D721Med (cell line): ENCODE measurements at regions not wholly inside any gene's neighbourhood (a gene's known extent, or its start where the extent isn't known, plus 50 kb on each side); places are given as distances from the start of the nearest gene placed in this dataset.

Source experiments
- DNase-seq: peaks from one replicate; pipeline ENCODE4 v3.0.0; 2011; ENCODE audit warnings: low spot score; ENCODE audit not compliant: insufficient read length
- FAIRE-seq: peaks from 2 replicates; lab custom pipeline; 2011; peaks lifted over from hg19 to GRCh38; lab: Jason Lieb, UNC
- TF ChIP-seq, protein P1 (sequence below): IDR thresholded peaks from 2 replicates; pipeline ENCODE4 v1.5.1; 2012; ENCODE audit warnings: mild to moderate bottlenecking, control low read depth; ENCODE audit not compliant: insufficient read depth; ENCODE audit errors: missing control alignments

DNA sequence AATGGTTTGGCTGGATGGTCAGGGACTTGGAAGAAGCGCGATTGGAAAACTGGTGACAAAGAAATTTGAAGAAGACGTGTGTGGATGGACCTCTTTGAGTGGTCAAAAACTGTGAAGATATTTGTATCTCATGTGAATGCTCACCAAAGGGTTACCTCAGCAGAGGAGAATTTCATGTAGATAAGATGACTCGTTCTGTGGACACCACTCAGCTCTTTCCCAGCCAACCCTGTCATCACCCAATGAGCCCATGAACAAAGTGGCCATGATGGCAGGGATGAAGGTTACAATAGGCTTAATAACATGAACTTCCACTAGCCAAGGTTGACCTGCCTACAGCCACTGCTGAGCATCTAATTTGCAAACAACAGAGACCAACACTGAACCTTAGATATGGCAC, 248.3 kb downstream of the KCNE4 start:
- TF ChIP-seq, protein P1, sequence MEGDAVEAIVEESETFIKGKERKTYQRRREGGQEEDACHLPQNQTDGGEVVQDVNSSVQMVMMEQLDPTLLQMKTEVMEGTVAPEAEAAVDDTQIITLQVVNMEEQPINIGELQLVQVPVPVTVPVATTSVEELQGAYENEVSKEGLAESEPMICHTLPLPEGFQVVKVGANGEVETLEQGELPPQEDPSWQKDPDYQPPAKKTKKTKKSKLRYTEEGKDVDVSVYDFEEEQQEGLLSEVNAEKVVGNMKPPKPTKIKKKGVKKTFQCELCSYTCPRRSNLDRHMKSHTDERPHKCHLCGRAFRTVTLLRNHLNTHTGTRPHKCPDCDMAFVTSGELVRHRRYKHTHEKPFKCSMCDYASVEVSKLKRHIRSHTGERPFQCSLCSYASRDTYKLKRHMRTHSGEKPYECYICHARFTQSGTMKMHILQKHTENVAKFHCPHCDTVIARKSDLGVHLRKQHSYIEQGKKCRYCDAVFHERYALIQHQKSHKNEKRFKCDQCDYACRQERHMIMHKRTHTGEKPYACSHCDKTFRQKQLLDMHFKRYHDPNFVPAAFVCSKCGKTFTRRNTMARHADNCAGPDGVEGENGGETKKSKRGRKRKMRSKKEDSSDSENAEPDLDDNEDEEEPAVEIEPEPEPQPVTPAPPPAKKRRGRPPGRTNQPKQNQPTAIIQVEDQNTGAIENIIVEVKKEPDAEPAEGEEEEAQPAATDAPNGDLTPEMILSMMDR = no peak
- DNase-seq (no peak), FAIRE-seq (no peak)

DNA sequence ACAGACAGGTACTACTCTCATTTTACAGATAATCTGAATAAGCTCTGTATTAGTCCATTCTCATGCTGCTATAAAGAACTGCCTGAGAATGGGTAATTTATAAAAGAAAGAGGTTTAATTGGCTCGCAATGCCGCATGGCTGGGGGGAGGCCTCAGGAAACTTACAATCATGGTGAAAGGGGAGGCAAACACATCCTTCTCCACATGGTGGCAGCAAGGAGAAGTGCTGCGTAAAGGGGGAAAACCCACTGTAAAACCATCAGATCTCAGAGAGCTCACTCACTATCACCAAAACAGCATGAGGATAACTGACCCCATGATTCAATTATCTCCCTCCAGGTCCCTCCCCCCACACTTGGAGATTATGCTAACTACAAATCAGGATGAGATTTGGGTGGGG, 254.4 kb downstream of the KCNE4 start:
- TF ChIP-seq, protein P1 = peak; percentile 27
- DNase-seq (no peak), FAIRE-seq (no peak)

GRCh38 chr2:223311889-223312680, 260.1 kb downstream of the KCNE4 start:
- no peak for FAIRE-seq
- TF ChIP-seq, protein P1 = no peak
- no peak for DNase-seq

- TF ChIP-seq, protein P1 = no peak
- FAIRE-seq = no peak
- DNase-seq = no peak
Observed at GRCh38 chr2:223313101-223313500, 261.1 kb downstream of the KCNE4 start.

DNA sequence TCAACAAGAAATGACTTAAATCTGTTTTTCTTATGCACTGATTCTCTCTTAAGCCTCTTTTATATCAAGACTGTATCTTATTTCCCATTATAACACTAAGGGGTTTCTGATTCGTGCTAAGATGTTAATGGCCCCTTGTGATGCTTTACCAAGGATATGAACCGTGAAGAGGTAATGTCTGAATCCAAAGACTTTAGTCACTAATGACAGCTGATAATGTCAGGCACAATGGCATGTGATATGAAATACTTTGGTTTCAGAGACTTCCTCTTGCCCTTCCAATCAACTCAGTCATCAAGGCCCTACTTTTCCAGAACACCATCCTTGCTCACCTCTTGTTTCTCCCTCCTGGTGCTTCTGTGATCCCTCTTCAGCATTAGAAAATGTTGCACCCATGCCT, 262.8 kb downstream of the KCNE4 start:
- TF ChIP-seq, protein P1 = no peak
- DNase-seq (no peak), FAIRE-seq (no peak)

DNA sequence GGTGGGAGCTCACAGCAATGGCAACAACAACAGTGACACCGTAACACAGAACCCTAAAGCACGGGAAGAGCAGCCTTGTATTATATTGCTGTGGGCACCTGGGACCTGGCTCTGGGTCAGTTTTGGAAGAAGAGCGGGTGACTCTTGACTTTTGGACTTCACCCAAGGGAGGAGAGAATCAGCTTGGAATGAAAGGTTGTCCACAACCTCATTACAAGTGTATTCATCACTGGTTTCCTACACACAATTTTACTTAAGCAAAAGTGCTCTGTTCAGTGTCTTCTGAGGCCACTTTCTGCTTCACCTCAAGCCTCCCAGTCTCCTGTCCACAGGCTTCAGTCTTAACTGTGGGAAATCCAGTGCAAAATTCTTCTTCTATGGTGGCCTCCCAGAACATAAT, 263.8 kb downstream of the KCNE4 start:
- FAIRE-seq (no peak), DNase-seq (no peak)
- TF ChIP-seq, protein P1 = no peak

GRCh38 chr2:223316342-223316741, 264.4 kb downstream of the KCNE4 start:
- DNase-seq = no peak
- TF ChIP-seq, protein P1 = no peak
- FAIRE-seq = no peak
